HG03469 (cell line): ENCODE measurements at regions not wholly inside any gene's neighbourhood (a gene's known extent, or its start where the extent isn't known, plus 50 kb on each side); places are given as distances from the start of the nearest gene placed in this dataset.
"Not testable (repeated sequence)": the region's sequence is repeated elsewhere in the genome, so short reads cannot be mapped to it uniquely, and the experiment has no call there.

ENCODE experiments used
- ATAC-seq: cut with Tn5 transposase; IDR thresholded peaks from one replicate; pipeline ENCODE4 v1.9.1; 2021; ENCODE audit warnings: mild to moderate bottlenecking, moderate library complexity, moderate number of reproducible peaks; ENCODE audit not compliant: unreplicated experiment

DNA sequence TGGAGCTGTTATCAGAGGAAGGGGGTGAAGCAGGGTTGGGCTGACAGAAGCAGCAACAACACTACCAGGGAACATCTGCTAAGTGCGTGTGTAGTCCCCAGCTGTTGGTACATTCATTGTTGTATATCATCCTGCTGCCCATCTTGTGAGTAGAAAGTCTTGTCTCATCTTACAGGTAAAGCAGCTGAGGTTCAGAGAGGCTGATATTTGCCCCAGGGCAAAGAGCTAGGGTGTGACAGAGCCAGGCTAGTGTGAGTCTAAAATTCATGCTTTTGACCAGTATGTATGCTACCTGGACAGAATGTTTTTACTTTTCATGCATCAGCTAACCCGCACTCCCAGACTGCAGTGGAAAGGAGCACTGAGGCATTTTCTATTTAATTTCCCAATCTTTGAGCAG lies 221.6 kb downstream of the STK31 start:
- no peak for ATAC-seq

GRCh38 chr7:23938215-23938614 lies 228.2 kb downstream of the STK31 start:
- no peak for ATAC-seq

DNA sequence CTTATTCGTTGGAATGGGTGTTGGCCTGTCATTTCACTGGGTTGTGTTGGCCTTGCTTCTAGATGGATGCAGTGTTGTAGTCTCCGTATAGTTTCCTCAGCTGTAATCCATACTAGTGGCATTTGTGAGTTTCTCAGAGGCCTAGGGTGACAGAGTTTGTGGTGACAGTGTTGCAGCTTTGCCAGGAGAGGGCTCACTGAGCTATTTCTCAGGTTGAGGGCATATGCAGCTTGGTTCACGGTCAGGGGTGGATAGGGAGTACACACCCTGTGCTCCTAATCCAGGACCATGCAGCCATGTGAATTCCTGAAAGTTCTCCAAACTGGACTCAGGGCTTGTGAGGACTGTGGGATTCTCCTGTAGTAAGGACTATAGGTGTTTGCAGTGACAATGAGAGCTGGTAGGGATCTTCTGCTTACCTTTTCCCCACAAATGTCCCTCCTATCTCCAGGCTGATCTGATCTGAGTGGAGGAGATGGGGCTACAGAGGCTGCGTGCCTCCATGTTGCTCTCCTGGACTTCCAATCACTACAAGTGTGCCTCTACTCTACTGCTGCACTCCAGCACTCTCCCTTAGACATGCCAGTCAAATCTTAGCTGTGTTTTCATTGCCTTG lies 229.0 kb downstream of the STK31 start:
- no peak for ATAC-seq

DNA sequence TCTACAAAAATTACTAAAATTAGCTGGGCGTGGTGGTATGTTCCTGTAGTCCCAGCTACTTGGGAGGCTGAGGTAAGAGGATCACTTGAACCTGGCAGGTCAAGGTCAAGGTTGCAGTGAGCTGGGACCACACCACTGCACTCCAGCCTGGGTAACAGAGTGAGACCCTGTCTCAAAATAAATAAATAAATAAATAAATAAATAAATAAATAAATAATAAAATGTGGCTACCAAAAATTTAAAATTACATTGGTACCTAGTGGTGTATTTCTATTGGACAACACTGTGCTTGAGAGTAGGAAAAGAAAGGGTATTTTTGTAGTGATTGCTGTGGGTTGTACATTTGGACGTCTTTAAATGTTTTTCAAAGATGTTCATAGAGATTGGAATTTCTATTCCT lies 229.7 kb downstream of the STK31 start:
- ATAC-seq: not testable (repeated sequence)

- ATAC-seq: no peak
Observed at GRCh38 chr7:23941551-23941950, 231.5 kb downstream of the STK31 start.

- no peak for ATAC-seq
Observed at GRCh38 chr7:23942032-23942431, 232.0 kb downstream of the STK31 start.

DNA sequence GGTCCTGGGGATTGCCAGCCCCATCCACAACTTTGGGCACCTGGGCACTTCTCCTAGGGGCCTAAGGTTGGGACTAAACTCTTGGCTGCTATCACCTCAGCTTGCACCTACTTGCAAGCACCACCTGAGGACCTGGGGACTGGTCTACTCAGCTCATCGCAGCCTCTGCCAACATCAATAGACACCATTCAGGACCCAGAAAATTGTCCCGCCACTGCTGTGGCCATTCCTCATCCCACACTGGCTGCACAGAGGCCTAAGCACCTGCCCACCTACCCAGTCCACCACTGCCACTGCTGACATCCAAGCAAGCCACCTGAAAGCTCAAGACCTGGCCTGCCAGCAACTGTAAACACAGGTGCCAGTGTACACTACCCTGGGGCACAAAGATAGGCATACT lies 234.1 kb downstream of the STK31 start:
- ATAC-seq: no peak

DNA sequence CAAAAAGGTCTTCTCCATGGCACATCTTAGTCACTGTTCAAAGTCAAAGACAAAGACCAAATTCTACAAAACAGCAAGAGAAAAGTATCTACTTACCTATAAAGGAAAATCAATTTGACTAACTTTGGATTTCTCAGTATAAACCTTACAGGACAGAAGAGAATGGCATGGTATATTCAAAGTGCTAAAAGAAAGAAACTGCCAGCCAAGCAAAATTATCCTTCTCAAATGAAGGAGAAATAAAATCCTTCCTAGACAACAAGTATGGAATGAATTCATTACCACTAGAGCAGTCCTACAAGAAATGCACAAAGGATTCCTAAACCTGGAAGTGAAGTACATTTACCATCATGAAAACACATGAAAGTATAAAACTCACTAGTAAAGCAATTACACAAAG lies 235.5 kb downstream of the STK31 start:
- no peak for ATAC-seq

DNA sequence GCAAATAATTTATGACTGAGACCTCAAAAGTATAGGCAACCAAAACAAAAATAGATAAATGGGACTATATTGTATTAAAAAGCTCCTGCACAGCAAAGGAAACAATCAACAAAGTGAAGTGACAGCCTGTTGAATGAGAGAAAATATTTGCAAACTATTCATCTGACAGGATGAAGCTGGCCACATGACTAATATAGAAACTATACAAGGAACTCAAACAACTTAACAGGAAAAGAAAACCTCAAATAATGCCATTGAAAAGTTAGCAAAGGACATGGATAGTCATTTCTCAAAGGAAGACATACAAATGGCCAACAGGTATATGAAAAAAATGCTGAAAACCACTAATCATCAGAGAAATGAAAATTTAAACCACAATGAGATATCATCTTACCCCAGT lies 245.1 kb downstream of the STK31 start:
- ATAC-seq: no peak

- ATAC-seq: no peak
Observed at GRCh38 chr7:23955600-23956149, 245.7 kb downstream of the STK31 start.

DNA sequence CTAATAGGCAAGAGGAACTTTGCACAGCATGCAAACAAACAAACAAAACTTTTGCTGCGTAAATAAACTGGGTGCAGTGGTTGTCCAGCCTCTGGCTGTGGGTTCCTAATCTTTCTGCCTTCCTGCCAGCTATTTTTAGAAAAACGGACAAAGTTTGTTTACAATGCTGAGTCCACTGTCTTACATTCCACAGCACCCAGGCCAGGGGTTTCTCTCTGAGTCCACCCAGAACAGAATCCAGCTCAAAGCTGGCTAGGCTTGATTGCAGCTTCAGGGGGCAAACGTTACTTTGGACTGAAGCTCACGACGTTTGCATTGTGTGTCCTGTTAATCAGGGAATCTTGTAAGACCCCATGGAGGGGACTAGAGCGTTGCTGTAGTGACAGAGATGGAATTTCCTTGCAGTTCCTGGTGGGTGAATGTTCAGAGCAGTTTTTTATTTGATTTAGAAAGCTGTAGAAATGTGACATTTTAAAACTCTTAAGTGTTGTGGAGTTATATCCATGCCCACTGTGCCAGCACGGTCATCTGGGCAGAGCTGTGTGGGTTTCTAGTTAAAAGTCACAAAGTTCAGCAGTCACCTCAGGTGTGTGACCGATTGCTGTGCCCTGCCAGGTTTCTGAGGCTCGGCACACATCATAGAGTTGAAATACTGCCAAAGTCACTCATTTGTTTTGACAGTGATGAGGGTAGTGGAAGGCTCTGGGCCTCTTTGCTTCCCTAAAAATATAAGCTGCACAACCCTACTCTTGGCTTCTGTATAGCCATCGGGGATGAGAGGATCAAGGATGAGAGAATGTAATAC lies 247.0 kb downstream of the STK31 start:
- no peak for ATAC-seq

DNA sequence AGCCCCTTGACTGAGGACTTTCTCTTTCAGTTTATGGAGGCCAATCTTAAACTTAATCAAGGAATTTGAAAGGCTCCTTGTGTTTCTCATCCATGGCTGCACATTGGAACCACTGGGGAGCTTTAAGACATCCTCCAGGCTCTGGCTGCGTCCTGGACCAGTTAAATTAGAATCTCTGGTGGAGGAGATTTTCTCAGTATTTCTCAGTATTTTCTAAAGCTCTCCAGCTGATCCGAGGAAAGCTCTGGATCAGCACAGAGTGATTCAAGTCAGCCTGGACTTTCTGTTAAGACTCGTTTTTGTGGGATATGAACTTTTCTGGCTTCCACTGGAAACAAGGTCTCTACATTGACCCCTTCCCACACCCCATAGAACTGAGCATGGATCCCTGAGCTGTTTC lies 249.8 kb downstream of the STK31 start:
- no peak for ATAC-seq

DNA sequence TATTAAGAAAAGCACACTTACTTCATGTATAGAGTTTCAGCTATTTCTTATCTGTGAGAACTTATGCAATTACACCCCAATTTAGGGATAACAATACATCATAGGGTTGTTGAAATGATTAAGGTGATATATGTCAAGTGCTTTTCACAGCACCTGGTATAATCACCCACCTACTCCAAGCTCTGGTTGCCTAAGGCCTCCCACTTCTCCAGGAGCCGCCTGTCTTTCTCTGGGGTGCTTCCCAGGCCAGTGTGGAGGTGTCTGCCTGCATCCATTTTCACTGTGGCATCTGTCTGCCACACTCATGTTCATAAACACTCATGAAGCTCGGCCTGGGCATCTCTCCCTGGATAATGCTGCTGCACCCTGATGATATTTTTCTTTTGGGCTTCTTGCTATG lies 250.3 kb downstream of the STK31 start:
- no peak for ATAC-seq

GRCh38 chr7:23963461-23964165 lies 253.6 kb downstream of the STK31 start:
- no peak for ATAC-seq

- no peak for ATAC-seq
Observed at GRCh38 chr7:23964715-23965114, 254.7 kb downstream of the STK31 start.

- ATAC-seq: no peak
Observed at GRCh38 chr7:23965296-23965695, 255.3 kb downstream of the STK31 start.

DNA sequence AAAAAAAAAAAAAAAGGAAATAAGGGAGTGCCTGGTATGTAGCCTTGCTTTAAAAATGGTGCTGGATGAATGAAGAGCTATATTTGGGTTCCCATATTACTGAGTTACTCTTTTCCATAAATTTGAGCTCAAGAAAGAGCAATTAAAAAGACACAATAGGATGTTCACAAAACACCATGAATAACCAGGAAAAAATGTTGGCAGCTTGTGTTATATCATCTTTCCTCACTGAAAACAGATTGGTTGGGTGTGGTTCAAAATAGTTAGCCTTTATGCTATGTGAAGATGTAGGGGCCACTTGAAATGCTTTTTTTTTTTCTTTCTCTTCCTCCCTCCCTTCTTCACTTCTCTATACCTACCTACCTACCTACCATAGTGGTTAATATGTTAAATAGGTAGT lies 256.9 kb downstream of the STK31 start:
- no peak for ATAC-seq

GRCh38 chr7:23967949-23968599 lies 258.1 kb downstream of the STK31 start:
- no peak for ATAC-seq

DNA sequence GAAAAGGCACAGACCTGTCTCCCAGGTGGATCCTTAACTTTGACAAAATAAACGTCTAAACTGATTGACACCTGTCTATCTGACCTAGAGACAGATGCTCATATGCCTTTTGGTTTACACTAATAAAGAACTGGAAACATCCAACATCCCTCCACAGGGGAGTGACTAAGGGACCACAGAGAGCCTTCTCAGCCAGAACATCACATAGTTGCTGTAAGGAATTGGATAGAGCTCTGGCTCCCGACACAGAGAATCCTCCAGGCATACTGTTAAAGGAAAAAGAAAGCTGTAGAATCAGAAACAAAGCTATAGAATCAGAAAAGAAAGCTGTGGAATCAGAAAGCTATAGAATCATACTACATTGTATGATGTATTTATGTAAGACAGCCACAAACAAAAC lies 258.8 kb downstream of the STK31 start:
- no peak for ATAC-seq

- no peak for ATAC-seq
Observed at GRCh38 chr7:23969443-23969842, 259.4 kb downstream of the STK31 start.

- no peak for ATAC-seq
Observed at GRCh38 chr7:23970193-23970592, 260.2 kb downstream of the STK31 start.
